ENCODE measurements at regions not wholly inside any gene's neighbourhood (a gene's known extent, or its start where the extent isn't known, plus 50 kb on each side); places are given as distances from the start of the nearest gene placed in this dataset.

DNA sequence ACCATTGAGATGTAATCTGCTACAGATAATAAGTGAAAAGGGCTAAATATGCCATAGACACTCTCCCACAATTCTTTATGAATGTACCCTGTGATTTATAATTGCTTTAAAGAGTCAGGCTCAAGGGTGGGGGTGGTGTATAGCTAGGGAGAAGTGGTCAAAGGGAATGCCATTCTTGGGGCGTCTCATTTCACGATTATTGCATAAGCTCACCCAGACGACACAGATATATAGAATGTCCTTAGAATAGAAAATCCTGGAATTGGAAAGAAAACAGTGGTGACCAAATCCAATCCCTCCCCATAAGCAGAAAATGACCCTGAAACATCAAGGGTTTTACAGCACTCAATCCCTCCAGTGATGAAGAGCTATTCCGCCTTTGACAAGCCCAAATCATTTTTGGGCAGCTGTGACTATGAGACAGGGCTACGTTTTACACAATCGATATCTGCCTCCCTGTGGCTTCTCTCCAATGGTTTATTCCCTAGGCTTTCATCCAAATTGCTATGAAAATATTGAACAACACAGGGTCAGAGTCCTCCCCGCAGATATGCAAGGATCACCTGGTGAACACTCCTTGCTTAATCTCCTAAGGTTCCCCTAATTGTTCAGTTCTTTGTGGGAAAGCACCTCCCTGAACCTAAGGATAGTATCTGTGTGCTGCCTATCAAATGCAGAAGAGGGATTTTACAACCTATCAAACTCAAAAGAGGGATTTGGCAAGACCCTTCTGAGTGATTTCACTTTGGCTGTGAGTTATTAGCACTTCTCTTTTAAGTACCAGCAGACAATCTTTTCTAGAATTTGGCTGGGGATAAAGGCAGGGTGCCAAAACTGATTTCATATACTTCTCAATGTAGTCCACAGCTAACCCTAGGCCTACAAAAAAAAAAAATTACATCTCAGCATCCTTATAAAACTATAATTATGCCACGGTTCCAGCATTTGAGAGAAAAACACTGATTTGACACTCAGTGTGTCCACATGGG, 144.9 kb upstream of the CDH6 start:
- DNase-seq = no peak

DNA sequence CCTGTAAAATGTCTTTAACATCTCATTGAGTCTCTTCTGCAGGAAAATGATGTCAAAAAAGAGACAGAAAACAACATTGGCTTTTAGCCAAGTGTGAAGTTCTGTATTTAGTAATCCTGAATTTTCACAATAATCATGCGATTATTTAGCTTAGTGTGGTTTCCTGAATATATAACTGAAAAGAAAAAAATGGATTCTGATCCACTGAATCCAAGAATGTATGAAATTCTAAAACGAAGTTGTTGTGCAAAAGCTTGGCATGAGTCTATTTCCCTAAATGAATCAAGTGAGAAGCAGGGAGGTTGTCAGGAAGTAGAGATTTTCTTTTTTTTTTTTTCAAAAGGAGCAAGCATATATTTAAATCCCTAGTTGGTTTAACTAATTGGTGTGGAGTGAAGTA, 145.9 kb upstream of the CDH6 start:
- no peak for DNase-seq

DNA sequence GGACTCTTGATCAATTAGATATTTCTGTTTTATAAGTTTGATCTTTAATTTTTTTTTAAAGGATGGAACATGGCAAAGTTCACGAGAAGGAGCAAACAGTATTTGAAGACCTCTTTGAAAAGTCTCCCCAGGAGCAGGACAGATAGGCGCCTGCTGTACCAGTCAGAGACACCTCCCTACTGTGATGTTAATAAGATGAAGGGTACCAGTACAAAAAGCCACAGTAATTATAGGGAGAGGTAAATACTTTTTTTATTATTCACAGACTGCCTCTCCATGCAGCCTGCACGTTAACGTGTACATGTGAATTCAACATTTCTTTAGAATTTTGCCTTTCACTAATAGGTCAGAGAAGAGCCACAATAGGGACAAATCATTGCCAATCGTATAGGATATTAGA, 146.5 kb upstream of the CDH6 start:
- DNase-seq = no peak

DNA sequence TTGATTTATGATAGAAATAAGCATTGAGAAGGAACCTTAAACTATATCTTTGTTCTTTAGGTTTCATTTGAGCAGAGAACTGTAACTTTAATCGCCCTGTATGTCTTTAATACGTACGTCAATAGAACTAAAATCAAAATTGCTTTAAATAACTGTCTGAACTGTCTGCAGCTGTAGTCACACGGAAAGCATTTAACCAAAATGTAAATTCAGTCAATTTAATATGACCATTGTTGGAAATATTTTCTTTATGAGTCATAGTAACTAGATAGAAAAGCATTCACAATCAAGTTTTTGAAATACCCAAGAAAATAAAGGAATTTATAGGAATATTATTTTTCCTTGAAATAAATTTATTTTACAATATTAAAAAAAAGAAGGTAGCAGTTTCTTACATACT, 157.1 kb upstream of the CDH6 start:
- no peak for DNase-seq

DNA sequence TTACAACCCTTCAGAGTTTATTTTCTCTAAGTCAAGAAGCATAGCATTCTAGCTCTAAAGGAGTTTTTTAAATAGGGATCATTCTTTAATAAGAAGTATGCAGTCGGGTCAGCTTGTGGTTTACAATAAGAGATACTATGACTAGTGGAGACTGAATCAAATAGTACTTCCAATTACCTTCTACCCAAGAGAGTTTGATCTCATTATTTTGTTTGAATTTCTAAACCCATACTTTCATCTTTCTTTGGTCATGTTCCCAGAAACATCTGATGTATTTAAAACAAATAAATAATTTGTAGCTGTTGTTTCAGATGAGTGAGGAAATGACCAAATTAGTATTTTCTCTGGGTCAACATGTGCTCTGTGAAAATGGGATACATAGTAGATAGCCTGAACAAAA, 160.2 kb upstream of the CDH6 start:
- no peak for DNase-seq

DNA sequence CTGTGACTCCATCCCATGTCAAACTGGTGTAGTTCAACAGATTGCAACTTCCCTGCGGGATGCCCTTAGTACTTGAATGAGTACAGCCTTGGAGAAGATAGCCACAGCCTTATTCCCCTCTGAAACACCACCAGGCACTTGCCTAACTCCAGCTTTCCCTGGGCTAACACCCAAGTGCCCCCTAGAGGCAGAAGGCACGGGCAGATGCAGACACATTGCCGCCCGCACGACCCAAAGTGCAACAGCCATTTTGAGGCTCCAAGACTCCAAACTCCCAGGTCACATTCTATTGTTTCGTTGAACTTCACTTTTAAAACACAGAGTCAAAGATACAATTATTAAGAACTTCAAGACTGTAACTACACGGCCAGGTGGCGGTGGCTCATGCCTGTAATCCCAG, 163.6 kb upstream of the CDH6 start:
- no peak for DNase-seq

DNA sequence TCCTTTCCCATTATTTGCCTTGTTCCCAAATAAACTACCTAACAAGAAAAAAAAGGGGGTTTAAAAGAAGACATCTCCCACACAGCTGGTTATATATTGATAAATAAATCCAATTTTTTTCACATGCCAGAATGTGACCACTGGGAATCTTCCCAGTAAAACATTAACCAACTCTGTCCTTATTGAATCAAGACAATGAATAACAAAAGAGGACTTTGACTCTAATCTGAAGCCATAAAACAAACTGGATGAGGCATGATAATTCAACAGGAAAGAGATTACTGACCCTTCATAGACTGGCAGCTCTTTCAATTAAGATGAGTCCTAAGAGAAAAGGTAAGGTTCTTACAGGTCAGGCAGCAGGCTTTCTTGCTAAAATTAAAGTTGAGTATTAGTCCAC, 165.8 kb upstream of the CDH6 start:
- no peak for DNase-seq

DNA sequence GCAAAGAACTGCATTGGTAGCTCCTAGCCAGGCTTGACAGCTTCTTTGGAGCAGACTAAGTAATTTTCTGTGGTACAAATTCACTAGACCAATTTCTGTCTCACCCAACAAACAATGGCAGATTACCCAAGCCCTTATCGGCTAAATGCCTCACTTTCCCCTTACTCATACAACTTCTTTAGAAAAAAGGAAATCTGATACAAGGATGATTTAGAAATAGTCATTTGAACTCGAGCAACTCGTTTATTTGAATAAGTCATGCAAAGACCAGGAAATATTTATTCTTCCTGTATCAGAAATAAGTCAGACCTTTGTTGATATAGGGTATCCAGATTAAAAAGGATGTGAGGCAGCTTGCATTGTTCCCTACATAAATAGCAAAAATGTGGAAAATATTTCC, 170.4 kb upstream of the CDH6 start:
- DNase-seq = no peak

DNA sequence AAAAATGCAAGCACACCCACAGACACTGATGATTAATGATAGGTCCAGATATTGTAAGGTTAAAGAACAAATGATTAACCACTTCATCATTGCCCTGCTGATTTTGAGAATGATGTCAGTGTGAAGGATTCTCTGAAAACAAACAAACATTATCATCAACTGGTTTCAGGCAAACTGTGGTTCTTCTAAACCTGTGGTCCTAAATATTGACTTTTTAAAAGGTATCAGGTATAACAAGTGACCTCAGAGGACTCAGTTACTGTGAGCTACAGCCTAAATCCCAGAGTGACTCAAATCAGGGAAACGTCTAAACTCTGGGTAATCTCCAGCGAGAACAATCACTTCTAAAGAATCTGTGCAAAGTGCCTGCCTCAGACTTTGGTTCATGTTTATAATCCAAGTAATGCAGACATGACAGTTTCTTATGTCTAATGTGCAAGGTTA, 172.3 kb upstream of the CDH6 start:
- no peak for DNase-seq

DNA sequence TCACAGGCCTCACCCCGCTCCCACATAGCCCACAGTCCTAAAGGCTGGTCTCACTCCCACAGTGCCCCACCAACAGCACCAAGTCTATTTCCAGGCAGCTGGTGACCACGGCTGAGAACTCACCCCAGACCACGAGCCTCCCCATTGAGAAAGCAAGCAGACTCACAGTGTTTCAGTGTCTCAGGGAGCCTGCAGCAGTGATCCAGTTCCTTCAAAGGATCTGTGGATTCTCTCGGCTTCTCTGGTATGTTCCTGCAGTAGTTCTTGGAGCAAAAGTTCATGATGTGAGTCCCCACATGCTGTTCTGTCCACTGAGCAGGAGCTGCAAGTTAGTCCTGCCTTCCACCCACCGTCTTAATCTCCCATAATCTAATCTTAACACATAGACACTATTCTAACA, 185.3 kb upstream of the CDH6 start:
- DNase-seq = no peak

DNA sequence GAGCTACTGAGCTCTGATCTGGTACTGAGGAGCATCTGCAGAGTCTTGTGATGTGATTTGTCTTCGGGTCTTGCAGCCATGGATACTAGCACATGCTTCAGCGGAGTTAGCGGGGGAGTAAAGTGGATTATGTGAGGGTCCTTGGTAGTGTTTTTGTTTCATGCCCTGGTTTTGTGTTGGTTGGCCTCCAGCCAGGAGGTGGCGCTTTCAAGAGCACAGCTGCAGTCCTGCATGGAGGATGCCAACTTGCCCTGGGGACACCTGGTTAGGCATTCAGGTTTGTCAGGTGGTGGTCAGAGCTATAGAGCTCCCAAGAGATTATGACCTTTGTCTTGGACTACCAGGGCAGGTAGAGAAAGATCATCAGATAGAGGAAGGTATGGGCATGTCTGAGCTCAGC, 185.8 kb upstream of the CDH6 start:
- no peak for DNase-seq

DNA sequence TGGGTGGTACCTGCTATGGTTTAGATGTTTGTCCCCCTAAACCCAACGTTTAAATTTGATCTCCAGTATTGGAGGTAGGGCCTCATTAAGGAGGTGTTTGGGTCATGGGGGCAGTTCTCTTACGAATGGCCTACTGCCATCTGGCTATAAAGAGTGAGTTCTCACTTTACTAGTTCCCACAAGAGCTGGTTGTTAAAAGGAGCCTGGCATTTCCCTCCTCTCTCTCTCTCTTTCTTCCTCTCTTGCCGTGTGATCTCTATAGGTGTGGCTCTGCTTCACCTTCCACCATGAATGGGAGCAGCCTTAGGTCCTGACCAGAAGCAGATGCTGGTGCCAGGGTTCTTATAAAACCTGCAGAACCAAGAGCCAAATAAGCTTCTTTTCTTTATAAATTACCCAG, 193.2 kb upstream of the CDH6 start:
- no peak for DNase-seq

DNA sequence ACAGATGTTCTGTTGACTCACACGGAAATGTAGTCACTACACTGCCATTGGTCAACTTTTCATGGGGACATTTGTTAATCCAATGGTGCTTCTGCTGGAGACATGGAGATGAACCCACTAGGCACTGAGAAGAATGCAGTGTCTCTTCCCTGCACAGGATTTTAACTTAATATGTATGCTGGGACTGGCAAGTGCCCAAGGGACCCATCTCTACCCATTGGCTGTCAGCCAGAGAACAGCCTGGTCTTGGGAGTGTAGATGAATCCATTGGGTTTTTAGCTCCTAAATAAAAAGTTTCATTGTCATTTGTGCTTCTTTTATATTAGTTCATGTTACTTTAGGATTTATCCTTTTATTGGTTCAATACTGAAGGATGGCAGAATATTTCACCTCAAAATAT, 195.8 kb upstream of the CDH6 start:
- DNase-seq = no peak

DNA sequence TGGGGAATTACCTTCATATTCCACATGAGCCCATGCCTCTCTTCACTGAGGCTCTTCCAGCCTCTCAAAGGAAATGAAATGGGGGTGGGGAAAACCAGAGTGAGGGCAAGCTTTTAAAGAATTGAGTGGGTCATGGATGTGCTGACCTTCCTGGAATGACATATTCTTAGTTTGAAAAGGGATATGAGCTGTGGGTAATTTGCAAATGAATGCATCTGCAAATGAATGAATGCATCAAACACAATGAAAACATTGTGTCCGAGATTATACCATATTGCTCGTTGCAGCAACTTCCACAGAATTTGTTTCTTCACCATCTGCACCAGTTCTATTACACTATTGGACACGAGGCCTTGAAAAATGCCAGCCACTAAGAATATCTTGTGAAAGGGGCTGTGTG, 198.6 kb upstream of the CDH6 start:
- DNase-seq = no peak

DNA sequence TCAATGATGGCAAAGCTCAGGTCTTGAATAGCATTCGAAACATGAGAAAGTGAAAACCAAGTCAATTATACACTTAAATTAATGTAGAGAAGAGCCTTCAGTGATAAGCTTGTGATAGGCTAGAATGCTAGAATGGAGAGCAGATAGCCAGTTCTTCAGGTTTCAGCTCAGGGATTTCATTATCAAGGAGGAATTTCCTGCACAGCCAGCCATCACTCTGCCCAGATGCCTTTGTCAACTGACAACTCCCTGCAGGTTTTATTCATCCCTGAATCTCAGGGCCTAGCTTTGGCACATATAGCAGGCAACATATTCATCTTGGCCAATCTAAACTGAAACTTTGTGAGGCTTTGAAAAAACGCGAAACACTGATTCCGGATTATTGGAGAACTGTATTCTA, 199.3 kb upstream of the CDH6 start:
- DNase-seq = no peak

DNA sequence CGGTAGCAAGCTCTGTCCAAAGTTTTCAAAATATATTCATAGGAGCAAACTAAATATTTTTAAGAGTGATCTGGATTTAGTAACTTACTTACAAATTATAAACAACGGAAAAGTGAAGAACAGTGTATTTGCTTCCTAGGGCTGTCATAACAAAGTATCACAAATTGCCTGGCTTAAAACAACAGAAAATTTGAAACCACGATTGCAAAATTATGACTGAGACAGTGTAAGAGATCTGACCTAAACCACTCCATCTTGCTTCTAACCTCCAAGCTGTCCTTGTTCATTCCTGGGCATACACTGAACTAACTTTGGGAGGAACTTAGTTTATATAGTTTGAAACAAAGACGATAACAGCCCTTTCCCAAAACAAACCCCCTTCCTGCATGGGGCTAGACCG, 202.0 kb upstream of the CDH6 start:
- no peak for DNase-seq

DNA sequence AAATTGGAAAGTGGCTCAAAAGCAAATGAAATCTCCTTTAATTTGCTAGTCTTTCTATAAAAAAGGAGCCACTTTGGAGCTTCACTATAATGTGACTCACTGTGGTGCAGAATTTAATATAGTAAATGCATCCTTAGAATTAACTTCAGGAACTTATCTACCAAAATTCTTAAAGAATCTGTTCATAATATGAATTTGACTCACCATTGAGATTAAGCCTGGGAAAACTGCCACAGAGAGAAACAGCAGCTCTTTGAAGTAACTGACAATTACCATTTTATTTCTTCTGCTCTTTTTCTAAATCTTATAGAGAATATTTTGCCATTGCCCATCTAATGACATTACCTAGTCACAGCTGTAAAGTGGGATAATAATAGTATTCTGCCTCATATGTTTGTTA, 211.9 kb upstream of the CDH6 start:
- DNase-seq = no peak

DNA sequence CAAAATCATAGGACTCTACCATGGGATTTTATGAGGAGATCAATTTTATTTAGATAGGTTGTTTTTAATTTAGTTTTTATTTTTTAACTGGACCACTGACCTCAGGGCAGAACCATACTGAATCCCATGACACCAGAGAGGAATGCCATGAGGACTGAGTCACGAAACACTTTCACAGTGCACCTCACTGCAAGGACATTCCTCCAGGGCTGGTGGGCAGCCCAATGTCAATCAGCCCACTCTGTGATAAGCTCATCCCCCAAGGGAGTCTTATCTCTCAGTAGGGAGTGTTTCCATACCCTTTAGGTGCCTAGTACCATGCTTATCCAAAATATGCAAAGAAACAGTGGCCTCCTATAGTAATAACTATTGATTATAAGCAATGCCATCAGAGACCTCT, 224.5 kb upstream of the CDH6 start:
- DNase-seq = no peak

DNA sequence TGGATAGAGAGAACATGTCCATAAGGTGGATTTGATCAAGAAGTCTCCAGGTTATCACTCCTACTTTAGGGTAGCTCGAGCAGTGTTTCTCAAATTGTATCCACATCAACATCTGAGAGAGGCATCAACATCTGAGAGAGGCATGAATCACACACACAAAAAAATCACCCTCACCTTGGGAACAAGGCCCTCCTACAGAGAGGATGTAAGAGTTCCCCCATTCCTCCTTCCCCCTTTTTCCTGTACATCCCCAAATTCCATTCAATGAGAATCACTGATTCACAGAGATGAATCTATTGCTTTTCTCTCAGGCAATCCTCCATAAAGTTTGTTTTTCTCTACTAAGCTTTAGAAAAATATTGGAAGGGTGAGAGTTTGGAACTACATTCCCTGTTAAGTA, 233.4 kb upstream of the CDH6 start:
- no peak for DNase-seq

DNA sequence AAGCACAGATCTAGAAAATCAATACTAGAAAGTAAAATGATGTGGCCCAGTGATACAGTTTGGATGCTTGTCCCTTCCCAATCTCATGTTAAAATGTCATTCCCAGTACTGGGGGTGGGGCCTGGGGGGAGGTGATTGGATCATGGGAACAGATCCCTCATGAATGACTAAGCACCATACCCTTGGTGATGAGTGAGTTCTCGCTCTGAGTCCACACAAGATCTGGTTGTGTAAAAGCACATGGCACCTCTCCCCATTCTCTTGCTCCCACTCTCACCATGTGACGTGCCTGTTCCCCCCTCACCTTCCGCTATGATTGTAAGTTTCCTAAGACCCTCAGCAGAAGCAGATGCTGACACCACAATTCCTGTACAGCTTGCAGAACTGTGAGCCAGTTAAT, 234.2 kb upstream of the CDH6 start:
- no peak for DNase-seq

DNA sequence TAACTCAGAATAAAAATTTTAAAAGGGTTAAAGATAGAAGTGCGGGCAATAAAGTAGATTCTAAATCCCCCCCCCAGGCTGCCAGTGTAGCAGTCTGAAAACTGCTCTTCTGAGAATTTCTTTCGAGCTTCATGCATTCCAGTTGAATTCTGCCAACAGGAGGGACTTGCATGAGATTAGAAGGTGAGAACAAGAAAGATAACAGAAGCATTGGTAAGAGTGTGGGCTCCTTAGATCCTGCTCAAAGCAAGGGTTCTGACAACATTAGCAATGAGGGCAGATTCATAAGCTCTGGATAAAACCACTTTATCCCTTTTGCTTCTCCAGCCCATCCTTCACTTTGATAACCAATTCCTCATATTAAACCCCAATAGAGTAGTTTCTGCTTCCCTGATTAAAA, 235.9 kb upstream of the CDH6 start:
- no peak for DNase-seq

DNA sequence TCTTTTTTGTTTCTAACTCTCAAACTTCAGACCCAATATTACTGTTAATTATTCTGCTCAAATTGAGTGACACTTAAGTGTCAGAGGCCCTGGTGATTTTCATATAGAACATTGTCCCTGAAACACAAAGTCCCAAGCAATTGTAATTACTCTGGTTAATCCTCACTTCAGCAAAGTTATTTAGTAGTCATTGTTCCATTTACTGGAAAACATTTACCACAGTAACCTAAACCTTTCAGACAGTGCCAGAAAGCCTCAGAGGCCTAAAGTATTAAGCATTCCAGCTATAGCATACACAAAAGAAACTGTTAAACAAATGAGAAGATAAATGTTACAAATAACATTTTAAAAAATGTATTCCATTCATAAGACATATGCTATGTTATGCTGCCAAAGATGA, 237.2 kb upstream of the CDH6 start:
- no peak for DNase-seq

DNA sequence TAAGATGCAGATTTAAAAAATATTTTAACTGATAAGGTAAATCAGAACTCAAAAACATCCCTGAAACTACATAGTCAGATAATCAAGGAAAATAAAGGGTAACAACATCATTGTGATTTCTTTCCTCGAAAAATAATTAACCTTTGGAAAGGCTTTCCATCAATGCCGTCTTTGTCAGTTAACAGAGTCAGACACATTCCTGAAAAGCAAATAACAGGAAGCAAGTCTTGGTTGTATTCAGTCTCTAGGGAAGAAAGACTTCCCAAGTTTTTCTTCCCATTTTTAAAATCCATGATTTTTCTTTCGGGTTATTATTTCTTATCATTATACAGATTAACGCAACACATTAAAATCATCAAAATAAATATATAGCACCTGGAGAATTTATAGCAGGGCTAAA, 256.4 kb upstream of the CDH6 start:
- no peak for DNase-seq

DNA sequence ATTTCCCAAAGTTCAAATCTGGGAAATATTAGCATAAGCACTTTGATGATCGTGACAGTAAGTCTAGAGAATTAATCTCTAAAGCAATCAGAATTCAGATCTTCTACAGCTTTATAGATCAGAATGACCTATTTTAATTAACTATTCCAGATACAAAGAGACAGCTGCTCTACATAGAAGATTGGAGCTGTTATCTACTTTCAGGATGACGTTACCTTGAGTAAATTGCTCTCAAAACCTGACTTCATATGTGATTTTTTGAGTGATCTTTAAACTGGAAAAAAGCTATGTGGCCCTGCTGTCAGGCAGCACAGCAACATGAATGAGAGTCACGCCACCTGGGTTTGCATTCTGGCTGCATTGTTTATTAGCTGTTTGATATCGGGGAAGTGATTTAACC, 259.9 kb upstream of the CDH6 start:
- no peak for DNase-seq
